OCI-LY3 (cell line): ENCODE measurements at regions not wholly inside any gene's neighbourhood (a gene's known extent, or its start where the extent isn't known, plus 50 kb on each side); places are given as distances from the start of the nearest gene placed in this dataset.

Experiments used
- H2AFZ ChIP-seq: fragments of 200-600, 300-600 bp; shearing (Covaris generic); 2 replicates; pipeline ENCODE4 v1.6.0; 2014; ENCODE audit warnings: antibody characterized with exemption, low read depth, low read length
- H3K27ac ChIP-seq: fragments of 200-600, 300-600 bp; sonication (generic); 2 replicates; pipeline ENCODE4 v1.5.1; 2014; ENCODE audit warnings: mild to moderate bottlenecking, low read length, moderate library complexity, mixed read lengths
- H3K27me3 ChIP-seq: fragments of 200-600, 300-600 bp; sonication (generic); 2 replicates; pipeline ENCODE4 v1.6.1; 2014; ENCODE audit warnings: low read depth, low read length, mixed read lengths
- H3K36me3 ChIP-seq: fragments of 200-600, 300-600 bp; sonication (generic); replicated peaks from 2 replicates; pipeline ENCODE3; 2014; ENCODE audit warnings: low read depth, low read length, mixed read lengths
- H3K4me1 ChIP-seq: fragments of 300-600, 200-600 bp; sonication (generic); 2 replicates; pipeline ENCODE4 v1.6.1; 2014; ENCODE audit warnings: low read length, mixed read lengths
- H3K4me2 ChIP-seq: fragments of 200-600, 300-600 bp; sonication (generic); 2 replicates; pipeline ENCODE4 v1.6.1; 2014; ENCODE audit warnings: low read length, mixed read lengths
- H3K4me3 ChIP-seq: fragments of 300-600, 200-600 bp; sonication (generic); 2 replicates; pipeline ENCODE4 v1.5.1; 2014; ENCODE audit warnings: antibody characterized with exemption, mild to moderate bottlenecking, low read length, moderate library complexity
- H3K79me2 ChIP-seq: fragments of 300-600, 200-600 bp; shearing (Covaris generic); 2 replicates; pipeline ENCODE4 v1.6.1; 2014; ENCODE audit warnings: mild to moderate bottlenecking, low read length, mixed read lengths
- H3K9ac ChIP-seq: fragments of 300-600, 200-600 bp; shearing (Covaris generic); 2 replicates; pipeline ENCODE4 v1.6.0; 2014; ENCODE audit warnings: mild to moderate bottlenecking, low read length, moderate library complexity
- H3K9me3 ChIP-seq: fragments of 200-600, 300-600 bp; shearing (Covaris generic); 2 replicates; pipeline ENCODE4 v1.6.1; 2014; ENCODE audit warnings: low read length, mixed read lengths; ENCODE audit not compliant: insufficient read depth
- H4K20me1 ChIP-seq: fragments of 200-600, 300-600 bp; sonication (generic); 2 replicates; pipeline ENCODE4 v1.6.1; 2016; ENCODE audit warnings: low read length, mixed read lengths; ENCODE audit not compliant: insufficient read depth
- EZH2phosphoT487 ChIP-seq: fragments of 200-600 bp; shearing (Covaris generic); IDR thresholded peaks from 2 replicates; pipeline ENCODE4 v1.6.1; 2018; ENCODE audit warnings: antibody characterized with exemption, mixed run types, low read depth
- TF ChIP-seq, protein P1 (sequence below): fragments of 200-600, 300-600 bp; sonication (generic); IDR thresholded peaks from 2 replicates; pipeline ENCODE4 v1.5.1; 2014; ENCODE audit warnings: antibody characterized with exemption, low read length, low read depth

- Histone ChIP-seq H3K4me3 (no peak overlapping the region), H3K9me3 (no peaks in the 10 kb centered on the region), H3K4me2 (no peak overlapping the region), H3K27ac (no peak overlapping the region), H3K79me2 (no peaks in the 10 kb centered on the region), H2AFZ (no peak overlapping the region), H3K4me1 (no peaks in the 10 kb centered on the region), H3K36me3 (no peaks in the 10 kb centered on the region), H3K9ac (no peak overlapping the region), H3K27me3 (no peaks in the 10 kb centered on the region; the same call in 1 of the 2 replicates), H4K20me1 (no peaks in the 10 kb centered on the region)
- TF ChIP-seq EZH2phosphoT487: no peak
- TF ChIP-seq, protein P1, sequence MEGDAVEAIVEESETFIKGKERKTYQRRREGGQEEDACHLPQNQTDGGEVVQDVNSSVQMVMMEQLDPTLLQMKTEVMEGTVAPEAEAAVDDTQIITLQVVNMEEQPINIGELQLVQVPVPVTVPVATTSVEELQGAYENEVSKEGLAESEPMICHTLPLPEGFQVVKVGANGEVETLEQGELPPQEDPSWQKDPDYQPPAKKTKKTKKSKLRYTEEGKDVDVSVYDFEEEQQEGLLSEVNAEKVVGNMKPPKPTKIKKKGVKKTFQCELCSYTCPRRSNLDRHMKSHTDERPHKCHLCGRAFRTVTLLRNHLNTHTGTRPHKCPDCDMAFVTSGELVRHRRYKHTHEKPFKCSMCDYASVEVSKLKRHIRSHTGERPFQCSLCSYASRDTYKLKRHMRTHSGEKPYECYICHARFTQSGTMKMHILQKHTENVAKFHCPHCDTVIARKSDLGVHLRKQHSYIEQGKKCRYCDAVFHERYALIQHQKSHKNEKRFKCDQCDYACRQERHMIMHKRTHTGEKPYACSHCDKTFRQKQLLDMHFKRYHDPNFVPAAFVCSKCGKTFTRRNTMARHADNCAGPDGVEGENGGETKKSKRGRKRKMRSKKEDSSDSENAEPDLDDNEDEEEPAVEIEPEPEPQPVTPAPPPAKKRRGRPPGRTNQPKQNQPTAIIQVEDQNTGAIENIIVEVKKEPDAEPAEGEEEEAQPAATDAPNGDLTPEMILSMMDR: no peak
These were observed 169.8 kb upstream of the GRB10 start for GRCh38 chr7:50952544-50952943.

- H3K79me2 ChIP-seq: no peaks in the 10 kb centered on the region
- no peak overlapping the region for H3K4me2 ChIP-seq
- no peak for TF ChIP-seq EZH2phosphoT487
- TF ChIP-seq, protein P1: no peak
- no peaks in the 10 kb centered on the region for H3K9me3 ChIP-seq
- no peaks in the 10 kb centered on the region for H3K4me1 ChIP-seq
- no peak overlapping the region for H2AFZ ChIP-seq
- no peak overlapping the region for H3K9ac ChIP-seq
- no peak overlapping the region for H3K4me3 ChIP-seq
- no peak overlapping the region for H3K27ac ChIP-seq
- no peaks in the 10 kb centered on the region; the same call in 1 of the 2 replicates for H3K27me3 ChIP-seq
- no peaks in the 10 kb centered on the region for H4K20me1 ChIP-seq
- H3K36me3 ChIP-seq: no peaks in the 10 kb centered on the region
These were observed 169.4 kb upstream of the GRB10 start for GRCh38 chr7:50952120-50952519.

- no peak overlapping the region for H3K9ac ChIP-seq
- no peak overlapping the region for H3K4me2 ChIP-seq
- H3K79me2 ChIP-seq: no peaks in the 10 kb centered on the region
- no peak overlapping the region for H3K27ac ChIP-seq
- no peaks in the 10 kb centered on the region for H3K9me3 ChIP-seq
- no peaks in the 10 kb centered on the region for H3K27me3 ChIP-seq
- no peak for TF ChIP-seq EZH2phosphoT487
- TF ChIP-seq, protein P1: no peak
- H3K4me3 ChIP-seq: no peak overlapping the region
- H4K20me1 ChIP-seq: no peaks in the 10 kb centered on the region
- no peaks in the 10 kb centered on the region for H3K4me1 ChIP-seq
- no peaks in the 10 kb centered on the region for H3K36me3 ChIP-seq
- no peak overlapping the region for H2AFZ ChIP-seq
These were observed 160.8 kb upstream of the GRB10 start for GRCh38 chr7:50943482-50943881.

GRCh38 chr7:50941525-50941924 is 158.8 kb upstream of the GRB10 start:
- Histone ChIP-seq H3K27ac (no peak overlapping the region), H3K4me1 (no peaks in the 10 kb centered on the region), H3K4me3 (no peak overlapping the region), H3K36me3 (no peaks in the 10 kb centered on the region), H3K27me3 (peaks cover 5% of the 10 kb centered on the region; the same call in 1 of the 2 replicates), H3K9ac (no peak overlapping the region), H3K4me2 (no peak overlapping the region), H3K9me3 (no peaks in the 10 kb centered on the region), H4K20me1 (no peaks in the 10 kb centered on the region), H3K79me2 (no peaks in the 10 kb centered on the region), H2AFZ (no peak overlapping the region)
- TF ChIP-seq, protein P1: no peak
- TF ChIP-seq EZH2phosphoT487: no peak
